A549 (cell line): ENCODE measurements at regions not wholly inside any gene's neighbourhood (a gene's known extent, or its start where the extent isn't known, plus 50 kb on each side); places are given as distances from the start of the nearest gene placed in this dataset.

Experiments
- ATOH8 ChIP-seq: fragments of 250-450 bp; sonication (Bioruptor Pico); IDR thresholded peaks from 2 replicates; pipeline ENCODE4 v1.5.0; 2020; ENCODE audit warnings: low read depth, mild to moderate bottlenecking, moderate library complexity
- SREBF2 ChIP-seq: fragments of 450-650 bp; IDR thresholded peaks from 2 replicates; pipeline ENCODE4 v1.6.1; 2014; ENCODE audit warnings: mild to moderate bottlenecking, moderate library complexity
- ZFP36 ChIP-seq: fragments of 450-650 bp; IDR thresholded peaks from 2 replicates; pipeline ENCODE4 v1.6.1; 2014; ENCODE audit warnings: borderline replicate concordance; ENCODE audit not compliant: partially characterized antibody

- TF ChIP-seq SREBF2, result no peak
- no peak for TF ChIP-seq ATOH8 (CRISPR knock-in tag)
- TF ChIP-seq ZFP36, result no peak
Measured at GRCh38 chr5:174601946-174602345, 122.4 kb upstream of the MSX2 start.
